HG03025 (cell line): ENCODE measurements at regions not wholly inside any gene's neighbourhood (a gene's known extent, or its start where the extent isn't known, plus 50 kb on each side); places are given as distances from the start of the nearest gene placed in this dataset.

Source experiments
- ATAC-seq: cut with Tn5 transposase; IDR thresholded peaks from one replicate; pipeline ENCODE4 v1.9.1; 2021; ENCODE audit warnings: mild to moderate bottlenecking, moderate library complexity; ENCODE audit not compliant: unreplicated experiment, low FRiP score

DNA sequence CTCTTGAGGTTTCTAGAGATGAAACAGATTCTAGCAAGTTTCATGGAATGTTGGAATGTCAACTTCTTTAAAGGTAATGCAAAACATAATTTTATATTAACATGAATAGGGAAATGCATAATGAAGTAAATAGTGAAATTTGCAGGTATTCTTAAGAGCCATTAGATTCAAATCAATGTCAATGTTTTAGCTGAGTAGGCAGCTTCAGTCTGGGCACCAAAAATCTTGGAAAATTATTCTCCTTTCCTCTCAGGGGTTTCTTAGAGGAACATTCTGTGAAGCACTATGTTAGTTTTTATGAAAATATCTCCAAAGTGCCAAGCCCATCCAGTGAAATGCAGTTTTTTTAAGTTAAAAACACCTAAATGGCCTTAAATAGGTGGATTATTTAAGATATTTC, 300.8 kb downstream of the PAX1 start:
- ATAC-seq, result no peak

DNA sequence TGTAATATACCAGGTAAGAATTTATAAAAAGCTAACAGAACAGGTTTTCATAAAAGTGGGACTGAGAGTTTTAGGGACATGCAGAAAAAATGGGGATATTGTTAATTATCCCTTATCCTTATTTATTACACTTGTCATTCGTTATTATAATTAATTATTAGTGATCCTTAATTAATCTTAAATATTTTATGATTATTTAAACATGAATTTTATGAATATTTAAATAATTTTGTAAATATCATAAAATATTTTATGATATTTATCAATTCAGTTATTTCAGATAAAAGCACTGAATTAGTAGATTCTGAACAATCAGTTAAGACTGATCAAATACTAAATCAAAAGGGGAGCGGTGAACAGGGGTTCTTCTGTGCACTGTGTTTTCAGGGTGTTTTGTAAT, 300.1 kb downstream of the PAX1 start:
- ATAC-seq, result no peak

DNA sequence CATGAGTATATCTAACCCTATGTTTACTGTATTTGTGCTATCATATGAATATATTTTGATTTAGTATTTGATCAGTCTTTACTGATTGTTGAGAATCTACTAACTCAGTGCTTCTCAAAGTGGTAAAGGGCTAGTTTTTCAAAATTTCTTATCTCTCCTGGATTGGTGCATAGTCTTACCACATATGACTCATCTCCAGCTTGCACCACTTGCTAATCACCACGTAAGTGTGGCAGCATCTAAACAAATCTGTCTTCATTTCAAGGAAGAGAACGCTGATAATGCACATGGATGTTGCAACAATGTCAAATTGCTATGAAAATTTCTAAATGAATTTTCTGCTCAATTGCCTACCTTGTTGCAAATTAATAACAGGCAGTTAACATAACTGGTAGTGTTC, 299.5 kb downstream of the PAX1 start:
- no peak for ATAC-seq

DNA sequence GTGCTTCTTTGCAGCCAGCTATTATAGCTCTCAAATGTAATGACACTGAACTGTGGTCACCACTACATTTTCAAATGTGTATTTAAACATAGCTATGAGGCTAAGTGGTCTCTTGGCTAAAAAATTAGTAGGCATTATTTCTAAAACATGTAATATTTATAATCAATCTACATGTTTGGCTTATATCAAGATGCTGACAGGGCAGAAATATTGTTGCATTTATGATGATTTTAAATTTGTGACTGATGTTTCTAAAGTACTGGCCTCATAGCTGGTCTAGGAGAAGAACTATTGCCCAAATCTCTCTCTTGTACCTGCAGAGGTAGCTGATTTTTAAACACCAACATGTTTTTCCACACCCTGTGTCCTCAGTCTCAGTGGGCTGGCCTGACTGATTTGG, 298.2 kb downstream of the PAX1 start:
- ATAC-seq, result no peak

DNA sequence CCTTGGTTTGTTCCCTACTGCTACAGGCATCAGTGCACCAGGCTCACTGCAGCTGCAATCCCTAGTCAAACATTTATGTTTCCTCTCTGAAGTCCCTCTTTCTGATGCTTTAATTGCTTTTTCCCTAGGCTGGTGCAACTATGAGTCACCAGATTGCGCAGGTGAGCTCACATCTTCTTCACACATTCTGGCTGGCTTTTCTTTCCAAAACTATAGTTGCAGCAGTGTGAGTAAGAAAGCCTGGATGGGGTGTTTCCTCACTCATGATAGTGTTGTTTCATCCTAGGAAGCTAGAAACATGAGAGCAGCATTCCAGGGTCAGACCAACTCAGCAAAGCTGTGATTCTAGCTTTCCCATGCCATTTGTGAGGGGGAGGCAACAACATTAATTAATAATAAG, 296.4 kb downstream of the PAX1 start:
- ATAC-seq, result no peak

DNA sequence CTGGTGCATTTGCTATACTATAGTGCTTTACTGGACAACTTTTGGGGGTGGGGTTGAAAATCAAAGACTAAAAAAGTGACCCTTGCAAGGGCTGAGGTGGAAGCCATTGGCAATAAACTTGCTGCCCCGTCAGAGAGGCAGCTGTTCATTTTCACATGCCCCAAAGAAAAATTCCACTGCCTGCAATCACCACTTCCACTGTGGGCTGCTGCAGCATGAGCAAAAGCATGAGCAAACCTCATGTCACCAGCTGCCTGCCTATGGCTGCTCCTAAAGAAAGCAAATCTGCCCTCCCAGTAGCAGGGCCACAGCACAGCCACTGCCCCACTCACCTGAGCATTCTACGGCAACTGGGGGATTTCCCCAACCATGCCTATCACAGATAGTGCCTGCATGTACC, 290.0 kb downstream of the PAX1 start:
- ATAC-seq, result no peak

DNA sequence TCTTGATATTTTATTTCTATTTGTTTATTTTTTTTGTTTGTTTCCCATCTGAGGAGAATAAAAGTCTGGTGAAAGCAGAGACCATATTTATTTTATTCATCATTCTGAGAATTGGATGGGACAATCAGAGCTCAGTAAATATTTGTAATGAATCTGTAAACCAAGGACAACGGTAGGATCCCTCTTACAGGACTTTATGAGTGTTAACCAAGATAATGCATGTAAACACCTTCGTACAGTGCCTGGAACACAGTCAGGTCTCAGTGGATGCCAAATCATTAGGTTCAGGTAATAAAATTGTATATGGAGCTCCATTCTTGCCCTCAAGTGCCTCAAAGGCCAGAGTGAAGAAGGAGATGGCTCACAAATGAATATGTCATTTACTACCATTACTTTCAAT, 288.7 kb downstream of the PAX1 start:
- ATAC-seq, result no peak

DNA sequence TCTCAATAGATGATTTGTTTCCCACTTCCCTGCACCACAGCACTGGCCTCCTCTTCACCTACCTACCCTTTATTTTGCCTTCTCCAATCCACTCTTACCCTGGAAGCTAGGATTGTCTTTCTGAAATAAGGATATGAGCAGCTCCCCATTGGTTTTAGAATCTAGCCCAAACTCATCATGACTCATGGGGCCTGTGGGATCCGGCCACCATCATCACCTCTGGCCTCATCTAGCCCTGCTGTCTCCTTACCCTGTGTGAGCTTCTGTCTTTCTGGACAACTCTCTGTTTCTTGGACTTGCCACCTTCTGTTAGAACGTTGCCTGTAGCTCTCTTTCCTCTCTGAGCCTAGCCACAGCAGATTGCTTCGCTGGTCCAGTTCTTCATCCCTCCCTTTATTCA, 277.1 kb downstream of the PAX1 start:
- ATAC-seq, result no peak

DNA sequence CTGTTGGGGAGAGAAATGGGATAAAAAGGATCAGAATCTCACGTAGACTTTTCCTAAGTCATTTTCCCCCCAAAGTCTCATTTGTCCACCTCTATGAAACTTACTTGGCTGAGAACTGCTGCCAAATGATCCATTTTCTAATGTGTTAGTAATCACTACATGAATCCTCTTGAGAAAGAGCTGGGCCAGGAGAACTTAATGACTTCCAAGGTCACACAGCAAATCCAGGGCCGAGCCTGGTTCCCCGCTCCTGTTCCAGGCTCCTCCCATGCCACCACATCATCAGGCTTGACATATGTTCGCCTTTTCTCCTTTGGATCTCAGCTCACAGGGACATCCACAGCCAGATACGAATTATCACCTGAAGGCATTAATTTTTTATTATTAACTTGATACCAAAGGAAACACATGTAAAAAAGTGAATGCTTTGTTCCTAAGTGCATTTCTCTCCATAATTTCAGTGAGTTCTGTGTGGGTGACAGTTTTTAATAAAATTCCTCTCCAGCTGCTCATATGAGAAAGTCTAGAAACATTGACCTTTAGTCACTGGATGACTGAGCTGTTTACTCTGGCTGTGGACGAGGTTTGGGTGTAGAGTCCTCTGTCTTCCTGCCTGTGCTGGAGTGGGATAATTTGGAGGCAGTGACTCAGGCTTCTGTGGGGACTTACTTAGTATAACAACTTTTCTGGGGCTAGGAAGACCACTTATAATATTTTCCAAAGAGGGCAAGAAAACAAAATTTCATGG, 276.3 kb downstream of the PAX1 start:
- no peak for ATAC-seq

DNA sequence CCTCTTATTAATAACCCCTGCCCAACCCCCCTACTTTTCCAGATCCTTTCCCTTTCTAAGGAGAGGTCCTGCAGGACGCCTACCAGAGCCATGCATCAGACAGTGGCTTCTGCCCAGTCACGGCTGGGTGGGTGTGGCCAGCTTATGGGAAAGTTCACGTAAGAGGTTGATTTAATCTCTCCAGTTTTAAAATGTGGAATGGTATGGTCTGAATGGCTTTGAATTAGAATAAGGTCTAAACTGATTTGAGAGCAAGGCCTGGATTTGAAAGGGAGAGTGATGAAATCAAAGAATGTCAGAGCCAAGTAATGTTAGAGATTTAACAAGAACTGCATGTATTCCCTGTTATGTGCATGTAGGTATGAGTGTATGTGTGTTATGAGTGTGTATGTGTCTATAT, 275.7 kb downstream of the PAX1 start:
- ATAC-seq, result no peak

DNA sequence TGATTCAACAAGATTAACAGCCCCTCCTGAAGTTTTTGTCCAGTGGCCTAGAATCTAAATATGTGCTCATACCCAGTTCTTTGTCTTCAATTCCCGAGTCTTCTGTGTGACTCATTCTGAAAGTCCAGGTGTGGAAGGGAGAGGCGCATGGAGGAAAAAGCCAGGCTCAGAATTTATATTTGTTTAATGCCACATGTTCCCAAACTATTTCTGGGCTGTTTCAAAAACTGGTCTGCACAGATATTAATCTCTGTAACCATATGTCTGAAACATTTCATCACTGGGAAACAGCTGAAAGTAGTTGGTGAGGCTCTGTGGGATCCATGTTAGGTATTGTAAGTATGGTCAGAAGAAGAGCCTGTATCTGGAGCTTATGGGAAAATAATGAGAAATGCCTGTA, 266.0 kb downstream of the PAX1 start:
- ATAC-seq, result no peak

DNA sequence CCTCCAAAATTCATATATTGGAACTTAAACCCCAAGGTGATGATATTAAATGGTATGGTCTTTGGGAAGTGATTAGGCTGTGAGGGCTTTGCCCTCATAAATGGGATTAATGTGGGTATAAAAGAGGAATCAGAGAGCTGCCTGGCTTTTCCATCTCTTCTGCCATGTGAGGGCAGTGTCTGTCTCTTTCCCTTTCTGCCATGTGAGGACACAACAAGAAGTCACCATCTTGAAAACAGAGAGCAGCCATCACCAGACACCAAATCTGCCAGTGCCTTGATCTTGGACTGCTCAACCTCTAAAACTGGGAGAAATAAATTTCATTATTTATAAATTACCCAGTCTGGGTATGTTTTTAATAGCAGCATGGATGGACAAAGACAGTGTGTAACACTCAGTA, 263.0 kb downstream of the PAX1 start:
- no peak for ATAC-seq

DNA sequence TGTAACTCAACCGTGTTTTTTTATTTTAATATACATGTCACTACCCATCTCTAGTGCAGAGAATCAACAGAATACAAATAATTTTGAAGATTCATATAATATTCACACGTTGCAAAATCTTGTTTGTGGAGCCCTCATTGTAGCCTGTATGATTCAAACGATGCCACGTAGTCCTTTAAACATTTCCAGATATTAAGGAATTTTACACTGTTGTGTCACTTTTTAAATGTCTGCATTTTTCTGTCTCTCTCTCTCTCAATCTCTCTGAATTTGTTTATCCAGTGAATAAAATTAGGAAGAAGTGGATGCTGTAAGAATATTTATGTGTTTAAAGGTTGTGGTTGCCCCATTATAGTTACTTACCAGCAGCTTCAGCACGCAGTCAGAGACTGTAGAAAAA, 262.0 kb downstream of the PAX1 start:
- no peak for ATAC-seq

DNA sequence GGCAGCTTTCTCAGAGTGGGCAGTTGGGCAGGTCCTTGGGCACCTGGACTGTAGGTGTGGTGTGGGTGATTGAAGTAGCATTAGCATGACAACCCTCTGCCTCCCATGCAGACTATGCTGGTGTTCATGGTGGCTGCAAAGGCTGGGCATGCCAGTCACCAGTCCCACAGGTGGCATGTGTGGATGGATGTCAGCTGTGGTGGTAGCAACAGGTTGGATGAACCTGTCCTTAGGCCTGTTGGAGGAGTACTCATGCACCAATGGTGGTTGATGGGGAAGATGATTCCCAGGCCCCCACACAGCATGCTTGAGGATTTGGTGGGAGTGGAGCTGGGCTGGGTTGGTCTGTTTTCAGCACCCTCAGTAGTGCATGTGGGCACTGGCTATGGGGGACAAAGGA, 251.1 kb downstream of the PAX1 start:
- no peak for ATAC-seq

DNA sequence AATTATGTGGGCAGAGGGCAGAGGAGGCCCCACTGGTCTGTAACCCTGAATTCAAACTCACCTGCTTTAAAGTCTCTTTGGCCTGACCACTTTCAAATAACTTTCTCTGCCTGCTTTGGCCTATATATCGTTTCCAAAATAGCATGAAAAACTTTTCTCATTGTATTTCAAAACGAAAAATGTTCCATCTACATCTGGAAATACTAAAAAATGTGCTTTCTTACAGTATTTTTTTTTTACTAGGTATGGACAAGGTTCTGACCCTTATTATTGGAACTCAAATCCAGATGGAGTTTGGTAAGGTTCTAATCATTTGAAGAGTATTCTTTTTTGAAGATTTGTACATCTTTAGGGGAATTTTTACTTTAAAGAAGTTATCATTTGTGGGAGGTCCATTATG, 241.9 kb downstream of the PAX1 start:
- ATAC-seq, result no peak

DNA sequence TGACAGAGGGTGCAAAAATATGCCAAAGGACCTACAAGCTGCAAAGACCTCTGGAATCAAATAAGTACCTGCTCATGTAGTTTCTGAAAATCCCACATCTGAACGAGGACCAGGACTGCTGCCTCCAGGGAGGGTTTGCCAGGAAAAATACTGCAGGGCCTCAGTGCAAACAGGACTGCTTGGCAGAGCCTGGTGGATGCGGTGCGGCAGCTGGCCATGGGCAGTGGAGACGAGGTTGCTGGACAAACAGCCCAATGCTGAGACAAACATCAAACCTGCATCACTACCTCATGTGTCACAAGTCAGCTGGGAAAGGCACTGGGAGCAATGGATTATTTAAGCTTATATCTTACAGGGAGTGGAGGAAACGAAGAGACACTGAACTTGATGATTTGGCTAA, 238.8 kb downstream of the PAX1 start:
- no peak for ATAC-seq

DNA sequence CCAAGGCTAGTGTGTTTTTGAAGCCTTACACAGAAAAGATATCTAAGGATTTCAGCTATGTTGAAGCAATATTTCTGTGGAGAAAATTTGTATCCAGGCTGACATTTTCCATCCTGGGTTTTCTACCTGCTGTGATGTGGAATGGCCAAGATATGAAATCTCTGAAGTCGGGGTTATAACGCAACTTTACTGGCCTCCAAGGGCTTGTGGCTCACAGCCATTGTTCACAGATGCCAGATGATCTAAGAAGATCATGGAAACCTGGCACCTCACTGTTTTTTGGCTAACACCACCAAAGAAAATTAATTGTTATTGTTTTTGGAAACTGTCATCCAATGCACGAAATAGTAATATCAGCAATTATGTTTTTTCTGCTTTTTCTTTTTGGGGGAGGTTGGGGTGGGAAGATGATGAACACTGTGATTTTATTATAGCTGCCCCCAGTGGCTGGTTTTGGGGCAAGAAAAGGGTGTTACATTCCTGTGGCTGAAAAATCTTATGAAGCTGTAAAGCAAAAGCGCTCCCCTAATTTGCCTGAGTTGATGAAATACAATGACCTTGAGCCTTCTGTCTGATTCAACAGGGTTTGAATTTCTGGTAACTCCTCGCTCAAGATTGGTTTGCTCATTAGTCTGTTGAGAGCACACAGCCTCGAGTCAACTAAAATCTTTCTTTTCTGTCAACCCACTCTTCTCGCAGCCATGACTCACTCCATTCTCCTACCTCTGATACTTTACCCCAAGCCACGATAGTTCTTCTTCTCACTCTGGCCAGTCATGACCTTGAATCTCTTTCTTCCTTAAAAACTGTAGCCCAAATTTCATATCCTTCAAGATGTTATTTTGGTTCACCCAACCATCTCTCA, 236.7 kb downstream of the PAX1 start:
- no peak for ATAC-seq

DNA sequence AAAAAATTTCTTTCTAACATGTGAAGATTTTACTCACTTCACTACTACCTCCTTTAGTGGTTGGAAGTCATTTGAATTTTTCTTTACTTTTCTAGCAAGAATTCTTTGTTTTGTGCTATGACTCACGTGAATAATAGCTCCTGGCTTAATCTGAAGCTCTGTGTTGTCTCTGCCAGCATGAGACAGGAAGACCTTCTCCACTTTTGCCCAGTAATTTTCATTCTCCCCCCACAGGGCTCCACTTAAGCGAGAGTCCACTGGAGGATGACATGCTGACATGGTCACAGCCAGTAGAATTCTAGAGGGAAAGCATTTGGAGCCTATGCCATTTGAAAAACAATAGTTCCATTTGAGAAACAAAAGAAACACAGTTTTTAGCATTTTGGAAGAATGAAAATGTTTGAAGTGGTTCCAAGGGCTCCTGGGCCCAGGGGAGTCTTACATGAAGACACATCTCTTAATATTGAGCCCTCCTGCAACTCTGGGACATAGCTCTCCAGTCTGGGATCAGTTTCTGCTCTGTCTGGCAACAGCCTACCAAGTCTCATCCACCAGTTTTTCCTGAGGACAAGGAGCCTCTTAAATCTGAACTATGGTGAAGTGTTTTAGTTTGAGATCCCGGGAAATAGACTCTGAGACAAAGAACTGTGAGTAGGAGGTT, 231.4 kb downstream of the PAX1 start:
- no peak for ATAC-seq

DNA sequence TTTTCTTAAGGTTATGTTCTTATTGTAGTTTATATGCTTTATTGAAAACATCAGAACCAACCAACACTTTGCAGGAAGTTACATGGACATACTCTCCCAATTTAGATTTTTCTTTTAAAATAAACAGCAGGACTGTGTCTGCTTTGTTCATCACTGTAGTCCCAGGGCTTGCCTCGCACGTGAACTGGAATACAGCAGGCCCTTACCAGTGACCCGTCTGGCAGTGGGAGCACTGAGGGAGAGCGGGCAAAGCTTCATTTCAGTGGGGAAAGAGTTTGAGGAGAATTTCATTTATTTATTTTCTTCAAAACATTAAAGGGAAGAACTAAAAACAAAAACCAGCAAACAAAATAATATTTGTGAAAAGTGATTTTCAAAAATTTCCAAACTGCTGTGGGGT, 230.8 kb downstream of the PAX1 start:
- ATAC-seq, result no peak

DNA sequence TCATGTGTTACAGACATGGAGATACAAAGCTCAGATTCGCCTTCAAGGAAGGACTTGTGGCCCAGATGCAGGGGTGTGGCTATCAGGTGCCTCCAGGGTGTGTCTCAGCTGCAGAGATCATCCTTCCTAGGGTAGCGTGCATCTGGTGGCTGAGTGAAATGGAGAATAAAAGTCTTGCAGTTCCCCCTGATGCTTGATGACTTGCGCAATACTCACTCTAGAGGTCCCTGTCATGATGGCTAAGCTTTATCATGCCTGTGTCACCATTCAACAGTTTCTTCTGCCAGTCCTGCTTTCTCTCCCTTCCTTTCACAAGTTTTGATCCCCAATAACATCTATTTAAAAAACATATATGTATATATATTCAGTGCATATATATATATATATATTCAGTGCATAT, 228.1 kb downstream of the PAX1 start:
- no peak for ATAC-seq

DNA sequence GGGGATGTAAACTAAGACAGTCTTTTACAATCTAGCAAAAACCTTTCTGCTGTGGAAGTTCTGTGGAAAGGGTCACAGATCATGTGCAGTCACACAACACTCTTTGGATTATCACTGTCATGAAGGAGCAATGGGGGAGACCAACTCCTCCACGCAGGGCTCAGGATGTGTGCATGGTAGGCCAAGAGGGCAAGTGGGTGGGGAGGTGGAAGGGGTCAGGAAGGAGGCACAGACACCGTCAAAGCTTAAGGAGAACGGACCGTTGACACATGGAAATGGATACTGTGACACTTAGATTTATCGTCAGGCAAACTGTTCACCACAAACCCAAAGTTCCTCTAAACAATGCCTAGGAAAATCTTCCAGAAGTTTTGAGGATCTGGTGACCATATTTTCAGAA, 215.8 kb downstream of the PAX1 start:
- no peak for ATAC-seq

DNA sequence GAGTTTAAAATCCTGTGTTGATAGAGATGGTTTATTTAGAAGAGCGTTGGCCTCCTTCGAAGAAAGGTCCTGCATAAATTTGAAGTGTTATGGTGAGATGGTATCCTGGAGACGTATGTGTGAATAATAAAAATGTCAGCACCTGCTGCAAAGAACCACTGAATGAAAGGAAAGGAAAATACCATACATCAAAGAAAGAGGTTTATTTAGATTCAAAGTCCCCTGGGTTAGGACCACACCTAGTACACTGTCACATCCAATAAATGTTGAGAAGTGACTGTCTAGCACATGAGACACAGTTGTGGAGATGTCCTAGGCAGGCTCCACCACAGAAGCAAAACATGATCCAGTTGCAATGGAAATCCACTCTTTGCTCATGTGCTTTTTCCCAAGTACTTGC, 214.7 kb downstream of the PAX1 start:
- no peak for ATAC-seq
